Activated CD4-positive, CD25-positive, alpha-beta regulatory T cell (primary cell): ENCODE measurements at regions not wholly inside any gene's neighbourhood (a gene's known extent, or its start where the extent isn't known, plus 50 kb on each side); places are given as distances from the start of the nearest gene placed in this dataset.

Experiments used
- DNase-seq, 4 experiments: peaks; one replicate each; lab custom pipeline; 2025; lab: John Stamatoyannopoulos, UW

DNA sequence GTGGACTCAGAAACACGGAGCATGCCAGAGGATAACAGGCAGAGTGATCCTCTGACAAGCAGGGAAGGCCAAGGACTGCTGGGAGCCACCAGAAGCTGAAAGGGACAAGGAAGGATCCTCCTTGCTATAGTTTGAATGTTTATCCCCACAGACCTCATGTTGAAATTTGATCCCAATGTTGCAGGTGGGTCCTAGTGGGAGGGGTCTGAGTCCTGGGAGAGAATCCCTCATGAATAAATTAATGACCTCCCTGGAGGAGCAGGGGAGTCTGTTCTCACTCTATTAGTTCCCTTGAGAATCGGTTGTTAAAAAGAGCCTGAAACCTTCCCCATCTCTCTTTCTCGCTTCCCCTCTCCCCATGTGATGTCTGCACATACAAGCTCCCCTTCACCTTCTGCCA lies 124.4 kb downstream of the FBXO15 start:
- no peak for DNase-seq

DNA sequence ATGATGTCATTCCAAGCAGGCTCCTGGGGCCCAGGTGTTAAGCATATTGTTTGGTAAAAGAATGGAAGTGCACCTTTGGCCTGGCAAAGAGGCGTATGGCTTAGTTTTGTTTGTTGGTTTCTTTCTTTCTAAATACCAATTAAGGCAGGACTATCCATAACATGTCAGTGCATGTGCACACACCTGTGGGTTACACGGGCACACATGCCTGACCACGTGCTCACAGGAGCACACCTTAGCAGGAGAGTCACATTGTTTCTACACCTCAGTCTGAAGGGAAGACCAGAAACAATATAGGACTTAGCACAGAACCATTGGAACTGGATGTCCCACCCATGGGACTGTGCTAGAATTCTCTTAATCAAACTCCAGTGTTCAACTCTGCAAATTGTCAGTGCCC lies 127.8 kb downstream of the FBXO15 start:
- no peak for DNase-seq

DNA sequence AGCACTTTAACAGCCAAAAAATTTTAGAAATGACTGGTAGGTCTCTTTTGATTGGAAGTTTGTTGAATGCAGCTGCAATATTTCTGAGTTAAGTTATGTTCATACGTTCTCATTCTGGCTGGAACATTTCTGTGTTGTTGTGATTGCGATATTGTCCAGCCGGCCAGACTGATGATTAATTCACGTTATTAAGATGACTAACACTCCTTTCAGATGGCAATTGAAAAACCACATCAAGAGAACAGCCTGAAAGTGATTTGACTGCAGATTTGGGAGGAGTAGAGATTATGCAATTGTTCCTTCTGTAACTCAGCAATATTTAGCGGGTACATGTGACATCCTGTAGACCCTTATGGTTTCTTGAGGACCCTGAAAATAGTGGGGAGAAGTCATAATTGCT lies 133.7 kb downstream of the FBXO15 start:
- DNase-seq = no peak

DNA sequence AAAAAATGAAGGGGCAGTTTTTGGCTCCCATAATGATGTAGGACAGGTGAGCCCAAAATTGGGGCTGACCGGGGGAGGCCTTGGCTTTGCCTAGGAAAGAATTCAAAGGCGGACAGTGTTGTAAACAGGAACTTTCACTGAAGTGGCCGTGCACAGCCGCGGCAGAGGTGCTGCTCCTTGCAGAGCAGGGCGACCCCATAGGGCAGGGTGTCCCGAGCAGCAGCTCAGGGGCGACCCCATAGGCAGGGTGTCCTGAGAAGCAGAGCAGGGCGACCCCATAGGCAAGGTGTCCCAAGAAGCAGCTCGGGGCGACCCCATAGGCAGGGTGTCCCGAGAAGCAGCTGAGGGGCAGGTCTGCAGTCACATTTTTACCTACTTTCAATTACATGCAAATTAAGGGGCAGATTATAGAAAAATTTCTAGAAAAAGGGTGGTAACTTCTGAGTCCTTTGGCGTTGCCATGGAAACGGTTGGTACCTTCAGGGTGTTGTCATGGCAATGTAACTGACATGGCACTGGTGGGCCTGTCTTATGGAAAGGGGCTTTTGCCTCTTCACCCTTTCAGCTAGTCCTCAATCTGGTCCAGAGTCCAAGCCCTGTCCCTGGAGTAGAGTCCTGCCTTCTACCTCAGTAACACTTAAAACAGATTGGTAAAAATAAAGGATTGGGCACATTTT lies 134.5 kb downstream of the FBXO15 start:
- no peak for DNase-seq

DNA sequence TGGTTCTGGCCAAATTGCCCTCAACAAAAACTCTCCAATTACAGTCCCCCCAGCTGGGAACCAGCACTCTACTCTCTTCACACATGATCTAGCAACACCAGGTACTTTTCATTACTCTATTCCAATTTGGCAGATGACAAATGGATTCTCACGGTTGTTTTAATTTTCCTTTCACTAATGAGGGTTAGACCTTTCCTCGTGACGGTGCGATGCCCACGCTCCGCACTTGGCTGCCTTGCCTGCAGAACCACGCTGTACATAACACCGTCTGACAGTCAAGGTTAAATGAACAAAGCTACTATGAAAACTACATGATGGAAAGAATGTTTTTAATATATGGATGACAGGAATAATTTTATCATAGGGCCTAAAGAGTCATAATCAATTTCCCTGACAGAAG lies 141.5 kb downstream of the FBXO15 start:
- DNase-seq = no peak

DNA sequence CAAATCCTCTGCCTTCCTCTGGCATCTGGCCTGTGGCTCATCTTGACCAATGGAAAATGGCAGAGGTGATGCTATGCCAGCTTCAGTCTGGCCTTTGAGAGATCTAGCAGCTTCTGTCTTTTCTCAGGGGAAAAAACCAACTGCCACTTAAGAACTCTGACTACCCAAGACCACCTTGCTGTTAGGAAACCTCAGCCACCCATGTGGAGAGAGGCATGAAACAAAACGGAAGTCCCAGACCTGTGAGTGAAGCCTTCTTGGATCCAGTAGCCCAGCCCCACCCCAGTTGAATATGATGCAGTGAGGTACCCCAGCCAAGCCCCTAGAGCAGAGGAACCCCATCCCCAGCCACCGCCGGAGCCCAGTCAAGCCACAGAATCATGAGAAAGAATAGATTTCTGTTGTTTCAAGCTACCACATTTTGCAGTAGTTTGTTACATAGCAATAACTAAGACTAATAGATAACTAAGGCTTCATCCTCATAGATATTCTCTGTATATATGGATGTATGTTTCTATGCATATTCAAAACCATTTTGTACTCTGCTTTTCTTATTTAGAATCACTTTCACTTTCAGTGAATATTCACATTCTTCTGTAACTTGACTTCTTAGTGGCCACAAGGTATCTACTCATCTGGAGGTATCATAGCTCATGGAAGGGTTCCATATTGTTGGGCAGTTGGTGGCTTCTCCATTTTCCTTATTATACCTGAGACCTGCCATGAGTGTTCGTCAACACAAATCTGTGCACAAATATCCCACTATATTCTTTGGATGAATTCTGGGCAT lies 142.1 kb downstream of the FBXO15 start:
- no peak for DNase-seq

DNA sequence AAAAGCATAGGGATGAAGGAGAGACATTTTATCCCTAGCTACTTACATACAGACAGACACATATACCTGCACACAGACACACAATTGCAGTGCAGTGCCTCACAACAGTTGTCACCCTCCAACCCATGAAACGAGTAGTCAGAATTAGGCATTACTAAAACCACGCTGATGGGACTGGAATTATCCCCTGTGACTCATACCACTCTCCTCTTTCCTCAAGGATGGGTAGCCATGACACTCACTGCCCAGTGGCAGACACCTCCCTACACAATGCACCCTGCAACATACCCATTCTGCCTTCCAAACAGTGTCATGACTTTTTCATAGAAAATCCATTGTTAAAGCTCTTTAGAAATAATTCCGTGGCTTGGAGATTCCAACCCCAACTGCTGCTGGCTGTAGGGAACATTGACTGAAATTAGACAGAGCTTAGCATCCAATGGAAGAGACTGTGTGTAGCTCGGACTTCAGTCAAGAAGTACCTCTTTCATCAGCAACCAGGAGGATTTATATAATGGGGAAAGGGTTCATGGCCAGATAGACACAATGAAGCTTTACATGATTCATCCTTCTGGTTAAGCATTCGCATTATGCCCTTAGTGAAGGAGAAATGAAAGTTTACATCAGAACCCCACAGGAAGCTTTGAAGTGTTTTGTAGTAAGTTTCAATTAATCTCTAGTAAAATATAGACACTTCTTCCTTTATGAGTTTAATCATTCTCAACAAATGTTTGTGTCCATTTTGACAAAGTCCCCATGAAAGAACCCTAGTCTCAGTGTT lies 155.2 kb downstream of the FBXO15 start:
- no peak for DNase-seq

DNA sequence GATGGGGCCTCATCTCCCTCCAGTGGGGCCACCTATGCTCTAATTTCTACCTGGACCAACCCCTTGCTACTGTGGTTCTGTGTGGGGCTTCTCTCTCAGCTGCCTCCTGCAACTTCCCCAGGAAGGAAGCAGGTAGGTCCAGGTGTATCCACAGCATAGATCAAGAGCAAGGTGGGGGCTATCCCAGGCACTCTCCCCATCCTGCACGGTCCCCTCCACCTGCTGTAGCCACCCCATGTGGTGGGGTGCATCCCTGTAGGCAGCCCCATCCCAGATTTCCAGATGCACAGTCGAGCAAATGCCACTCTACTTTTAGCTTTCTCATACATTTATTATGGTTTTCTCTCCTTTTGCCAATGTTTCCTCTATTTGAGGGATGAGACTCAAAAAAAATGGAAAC lies 156.1 kb downstream of the FBXO15 start:
- no peak for DNase-seq

DNA sequence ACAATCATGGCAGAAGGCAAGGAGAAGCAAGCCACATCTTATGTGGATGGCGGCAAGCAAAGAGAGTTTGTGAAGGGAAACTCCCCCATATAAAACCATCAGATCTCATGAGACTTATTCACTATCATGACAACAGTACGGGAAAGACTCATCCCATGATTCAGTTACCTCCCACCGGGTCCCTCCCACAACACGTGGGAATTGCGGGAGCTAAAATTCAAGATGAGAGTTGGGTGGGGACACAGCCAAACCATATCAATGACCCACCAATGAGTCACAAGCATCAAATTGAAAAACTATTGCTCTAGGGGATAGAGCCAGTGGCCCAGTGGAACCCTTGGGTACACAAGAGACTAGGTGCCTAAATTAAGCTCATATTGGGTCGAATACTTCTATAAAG lies 157.4 kb downstream of the FBXO15 start:
- DNase-seq = no peak

DNA sequence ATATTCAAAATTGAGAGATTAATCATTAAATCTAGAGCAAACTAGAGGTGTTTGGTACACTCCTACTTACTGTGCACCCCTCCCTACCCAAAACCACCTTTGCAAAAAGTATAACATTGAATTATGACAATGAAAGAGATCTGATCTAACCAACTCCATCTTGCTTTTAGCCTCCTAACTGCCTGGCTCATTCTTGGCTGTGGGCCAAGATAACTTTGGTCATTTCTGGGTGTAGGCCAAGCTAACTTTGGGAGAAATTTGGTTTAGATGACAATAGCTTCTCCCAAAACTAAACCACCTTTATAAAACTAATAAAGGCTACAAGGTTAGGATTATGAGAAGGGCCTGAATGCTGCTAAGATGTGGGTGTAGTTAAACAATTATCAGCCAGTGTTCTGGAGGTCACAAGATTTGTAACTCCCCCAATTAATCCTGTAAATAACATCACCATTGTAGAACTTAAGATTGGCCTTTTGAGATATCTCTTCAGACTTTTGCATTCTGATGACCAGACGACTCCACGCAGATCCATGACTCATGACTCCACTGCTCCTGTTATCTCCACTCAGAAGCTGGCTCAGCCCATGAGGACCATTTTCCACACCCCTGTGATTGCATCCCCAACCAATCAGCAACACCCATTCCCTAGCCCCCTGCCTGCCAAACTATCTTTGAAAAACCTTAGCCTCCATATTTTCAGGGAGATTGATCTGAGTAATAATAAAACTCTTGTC lies 160.2 kb downstream of the FBXO15 start:
- no peak for DNase-seq

DNA sequence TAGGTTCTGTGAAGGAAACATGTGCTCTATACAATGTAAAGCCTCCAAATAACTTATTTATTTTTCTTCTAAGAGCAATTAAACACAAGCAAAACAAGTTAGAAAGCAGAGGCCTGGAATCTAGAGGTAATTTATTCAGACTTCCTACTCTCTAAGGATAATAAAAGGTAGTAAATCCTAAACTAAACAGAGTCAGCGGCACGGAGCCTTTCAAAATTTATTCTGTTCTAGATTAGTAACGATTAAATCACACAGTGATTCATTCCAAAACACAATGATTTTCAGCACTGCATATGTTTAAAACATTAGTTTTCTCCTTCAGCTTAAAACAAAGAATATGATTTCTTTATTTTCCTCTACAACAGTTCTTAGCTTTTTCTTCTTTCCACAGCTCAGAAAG lies 160.9 kb downstream of the FBXO15 start:
- DNase-seq = no peak

DNA sequence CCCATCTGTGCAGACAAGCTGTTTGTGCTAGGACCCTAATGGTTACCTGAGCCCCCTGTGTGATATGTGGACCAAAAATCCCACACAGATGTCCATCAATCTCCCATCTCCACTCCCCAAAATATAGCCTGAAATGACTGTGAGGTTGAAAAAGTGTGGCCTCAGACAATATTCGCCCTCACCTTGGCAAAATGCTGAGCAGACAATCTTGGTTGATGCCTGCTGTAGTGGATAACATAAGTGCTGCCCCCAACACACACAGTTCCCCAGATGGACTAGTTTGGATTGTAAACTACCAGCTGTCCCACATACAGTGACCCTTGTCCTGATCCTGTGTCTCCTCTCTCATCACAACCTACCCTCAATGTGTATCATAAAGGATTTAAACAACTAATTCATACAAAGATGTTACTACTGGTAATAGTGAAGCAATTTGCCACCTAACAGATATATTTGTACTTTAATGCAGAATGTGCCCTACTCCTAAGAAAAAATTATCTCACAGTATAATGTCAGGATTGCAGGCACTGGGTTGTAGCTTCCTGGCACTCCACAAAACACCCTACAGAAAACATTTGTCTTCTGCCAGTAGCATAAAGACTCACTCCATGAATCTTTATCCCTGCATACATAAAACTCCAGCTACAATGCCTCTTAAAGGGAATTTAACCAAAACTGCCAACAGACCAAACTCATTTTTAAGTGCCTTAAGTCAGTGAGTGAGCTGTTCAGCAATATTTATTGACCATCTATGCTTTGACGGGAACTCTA lies 161.6 kb downstream of the FBXO15 start:
- DNase-seq = no peak

DNA sequence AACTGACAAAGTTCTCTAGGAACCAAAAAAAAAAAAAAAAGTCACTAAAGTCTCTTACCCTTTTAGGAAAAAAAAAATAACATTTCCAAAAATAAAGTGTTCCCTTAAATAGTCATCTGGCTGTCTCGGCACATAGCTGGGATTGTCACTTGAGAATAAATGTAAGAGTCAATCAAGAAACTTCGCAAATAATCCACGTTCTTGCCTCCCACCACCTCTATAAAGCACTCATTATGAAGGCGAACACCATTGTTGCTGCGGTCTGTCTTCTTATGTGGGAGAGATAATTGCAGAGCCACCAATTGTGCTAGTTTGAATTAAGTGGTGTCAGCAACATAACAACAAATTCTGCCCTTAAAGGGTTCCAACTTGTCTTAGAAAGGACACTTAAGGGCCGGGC lies 163.7 kb downstream of the FBXO15 start:
- no peak for DNase-seq

DNA sequence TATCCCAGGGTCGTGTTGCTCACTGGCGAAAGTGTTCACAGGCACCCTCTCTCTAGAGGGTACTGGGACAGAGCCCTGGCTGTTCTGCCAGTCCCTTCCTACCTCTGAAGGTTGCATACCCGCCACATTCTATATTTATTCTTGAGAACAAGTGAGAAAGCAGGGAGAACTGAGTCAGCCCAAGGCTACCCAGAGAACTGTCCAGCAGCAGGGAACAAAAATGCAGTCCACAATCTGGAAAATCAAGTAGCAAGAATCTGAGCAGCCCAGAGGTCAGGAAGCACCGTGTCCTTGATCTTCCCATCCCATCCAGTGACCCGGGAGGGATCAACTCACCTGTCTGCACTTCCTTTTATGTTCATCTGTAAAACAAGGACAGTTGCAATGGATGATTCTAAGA lies 164.1 kb downstream of the FBXO15 start:
- DNase-seq = no peak

DNA sequence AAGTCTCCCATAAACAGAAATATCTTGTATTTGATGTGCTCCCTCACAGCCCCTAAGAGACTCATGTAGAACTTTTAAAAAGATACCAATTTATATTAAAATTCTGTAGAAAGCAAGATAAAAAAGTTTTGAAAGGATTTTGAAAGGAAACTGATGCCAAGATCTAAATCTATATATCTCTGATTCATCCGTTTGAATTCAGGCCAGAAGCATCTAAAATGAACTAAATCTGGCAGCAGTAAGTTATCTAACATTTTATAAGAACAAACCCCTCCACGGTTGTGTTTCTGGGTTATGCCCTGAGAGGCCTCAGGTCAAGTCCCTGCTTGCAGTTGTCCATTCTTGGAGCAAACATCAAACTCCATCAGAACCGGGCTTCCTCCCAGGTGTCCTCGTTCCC lies 165.8 kb downstream of the FBXO15 start:
- no peak for DNase-seq

DNA sequence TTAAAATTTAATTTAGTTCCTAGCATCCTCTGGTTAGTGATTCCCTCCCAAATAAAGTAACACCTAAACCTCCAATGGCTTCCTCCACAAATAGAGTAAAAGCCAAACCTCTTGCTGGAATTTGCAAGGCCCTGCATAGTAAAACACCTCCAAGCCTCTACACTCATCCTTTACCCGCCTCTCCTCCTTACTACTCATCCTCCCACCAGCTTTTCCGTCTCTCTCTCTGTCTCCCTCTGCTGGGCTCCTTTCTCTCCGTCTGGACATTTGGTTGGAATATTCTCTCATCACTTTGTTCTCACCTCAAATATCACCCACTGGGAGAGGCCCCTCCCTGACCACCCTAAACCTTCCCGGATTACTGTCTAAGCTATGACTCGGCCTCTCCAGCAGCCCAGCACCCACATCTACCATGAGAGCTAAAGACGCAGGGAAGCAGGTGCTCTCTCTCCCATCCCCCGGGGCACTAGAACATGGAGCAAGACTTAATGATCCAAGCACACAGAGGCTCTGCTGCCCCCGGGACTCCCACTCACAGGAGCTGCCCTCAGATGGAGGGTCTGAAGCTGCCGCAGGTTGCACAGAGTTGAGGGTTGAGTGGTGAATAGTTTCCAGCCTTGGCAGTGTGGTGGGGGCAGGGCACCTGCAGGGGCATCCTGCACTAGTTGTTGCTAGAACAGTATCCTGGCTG lies 167.2 kb downstream of the FBXO15 start:
- no peak for DNase-seq

DNA sequence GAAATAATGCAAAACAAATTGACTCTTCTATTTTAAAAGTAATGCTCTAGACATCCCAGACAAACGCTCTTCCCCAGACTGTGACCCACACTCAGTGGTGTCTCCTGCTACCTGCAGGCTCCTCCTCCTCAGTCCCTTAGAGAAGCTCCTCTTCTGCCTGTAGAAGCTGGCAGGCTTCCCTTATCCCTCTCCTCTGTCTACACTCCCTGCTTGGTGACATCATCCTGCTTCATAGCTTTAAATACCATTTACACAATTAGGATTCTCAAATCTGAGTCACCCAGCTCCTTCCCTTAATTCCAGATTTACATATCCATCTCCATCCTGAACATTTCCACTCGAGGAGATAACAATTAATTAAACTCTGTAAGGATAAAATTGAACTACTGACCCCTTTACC lies 167.9 kb downstream of the FBXO15 start:
- no peak for DNase-seq

DNA sequence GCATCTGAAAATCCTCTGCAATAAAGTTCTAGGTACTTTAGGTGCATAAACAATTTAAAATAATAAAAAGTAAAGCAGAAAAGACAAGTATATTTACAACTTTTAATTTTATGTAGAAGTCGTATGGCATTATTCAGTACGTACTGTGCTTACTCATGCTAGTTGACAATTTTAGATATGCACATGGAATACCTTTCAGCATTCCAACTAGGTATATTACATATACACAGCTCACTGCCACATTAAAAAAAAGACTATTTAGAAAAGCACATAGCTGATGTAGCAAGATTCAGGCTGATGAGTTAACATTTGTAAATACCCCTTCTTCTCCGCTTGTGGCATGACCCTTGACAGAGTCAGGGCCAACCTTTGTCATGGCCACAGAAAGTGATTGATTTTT lies 171.2 kb downstream of the FBXO15 start:
- DNase-seq = no peak

DNA sequence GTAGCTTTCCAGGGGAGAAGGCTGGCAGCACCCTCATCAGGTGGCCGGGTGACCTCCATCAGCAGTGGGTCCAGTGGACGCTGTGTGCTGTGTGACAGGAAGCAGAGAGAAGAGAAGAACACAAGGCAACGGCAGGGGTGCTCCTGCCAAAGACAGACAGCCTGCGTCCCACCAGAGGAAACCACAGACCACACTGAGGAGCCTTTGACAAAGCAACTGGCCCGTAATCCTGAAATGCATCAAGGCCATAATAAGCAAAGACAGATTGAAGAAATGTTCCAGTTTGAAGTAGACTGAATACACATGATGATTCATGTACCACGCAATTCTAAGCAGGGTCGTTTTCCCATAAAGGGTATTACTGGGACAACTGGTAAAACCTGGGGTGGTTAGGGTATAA lies 172.4 kb downstream of the FBXO15 start:
- DNase-seq = no peak

DNA sequence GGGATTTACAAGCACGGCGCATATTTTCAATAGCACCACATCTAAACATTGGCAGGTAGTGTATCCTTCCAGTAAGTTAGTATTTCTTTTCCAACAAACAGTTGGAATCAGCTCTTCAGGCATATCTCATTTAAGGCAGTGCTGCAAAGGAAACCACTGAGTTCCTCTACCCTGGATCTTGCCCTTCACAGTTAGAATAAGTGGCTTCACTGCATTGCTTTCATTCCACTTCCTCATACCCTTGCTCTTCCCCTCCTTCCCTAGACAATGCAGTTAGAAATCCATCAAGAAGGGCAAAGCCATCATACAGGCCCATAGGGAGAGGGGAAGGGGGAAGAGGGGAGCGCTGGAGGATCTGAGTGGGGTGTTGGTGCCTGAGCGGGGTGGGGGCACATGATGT lies 173.7 kb downstream of the FBXO15 start:
- DNase-seq = no peak

DNA sequence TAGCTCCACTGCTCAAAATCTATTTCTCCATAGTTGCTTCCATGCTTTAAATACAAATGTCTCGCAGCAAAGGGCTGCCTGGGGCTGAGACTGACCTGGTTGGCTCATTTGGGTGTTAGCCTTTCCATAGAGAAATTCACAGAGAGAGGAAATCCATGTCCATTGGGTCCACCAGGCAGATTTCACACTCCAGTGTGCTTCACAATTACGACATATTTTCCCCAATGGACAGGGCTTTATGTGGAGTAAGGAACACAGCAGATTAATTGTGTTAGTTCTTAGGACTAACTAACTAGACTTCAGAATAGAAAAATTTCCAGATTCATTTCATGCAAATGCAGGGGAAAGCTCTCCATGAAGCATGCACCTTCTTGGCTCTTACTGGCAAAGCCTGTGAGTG lies 180.7 kb downstream of the FBXO15 start:
- no peak for DNase-seq
